ENCODE measurements at regions not wholly inside any gene's neighbourhood (a gene's known extent, or its start where the extent isn't known, plus 50 kb on each side); places are given as distances from the start of the nearest gene placed in this dataset.
"Not testable (repeated sequence)": the region's sequence is repeated elsewhere in the genome, so short reads cannot be mapped to it uniquely, and the experiment has no call there.

DNA sequence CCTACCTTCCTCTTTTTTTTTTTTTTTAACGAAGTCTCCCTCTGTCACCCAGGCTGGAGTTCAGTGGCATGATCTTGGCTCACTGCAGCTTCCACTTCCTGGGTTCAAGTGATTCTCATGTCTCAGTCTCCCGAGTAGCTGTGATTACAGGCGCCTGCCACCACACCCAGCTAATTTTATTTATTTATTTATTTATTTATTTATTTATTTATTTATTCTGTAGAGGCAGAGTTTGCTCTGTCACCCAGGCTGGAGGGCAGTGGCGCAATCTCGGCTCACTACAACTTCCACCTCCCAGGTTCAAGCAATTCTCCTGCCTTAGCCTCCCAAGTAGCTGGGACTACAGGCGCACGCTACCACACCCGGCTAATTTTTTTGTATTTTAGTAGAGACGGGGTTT is 66.0 kb upstream of the ELN start:
- CTCF ChIA-PET (ENCODE audit: low intra/inter-chr PET ratio, low total read pairs); H3K27me3 ChIP-seq (ENCODE audit: control insufficient read depth in 1 of 2, insufficient read depth in 2 of 2, low read length in 2 of 2); intact Hi-C loops (cut with micrococcal nuclease; ENCODE audit: unreplicated experiment); H2AFZ ChIP-seq (ENCODE audit: low read length); H3K4me3 ChIP-seq (replicated peaks in 1 of 3; ENCODE audit: insufficient read depth in 1 of 3, low read depth in 2 of 3, low read length in 3 of 3); DNase-seq (ENCODE audit: low spot score); H3K4me1 ChIP-seq (ENCODE audit: insufficient read depth, low read length); H3K36me3 ChIP-seq (replicated peaks in 1 of 2; ENCODE audit: control insufficient read depth in 1 of 2, insufficient read depth in 2 of 2, low read length in 2 of 2); H3K9ac ChIP-seq (ENCODE audit: insufficient read depth, low read depth, low read length); in situ Hi-C loops (cut with HindIII; ENCODE audit: extremely low pct_ligation_motif_present, low pct_unique_long_range_greater_than_20kb); H3K4me2 ChIP-seq (ENCODE audit: low read depth, low read length); H3K79me2 ChIP-seq (ENCODE audit: insufficient read depth, low read length); BruUV-seq (replicated peaks); FAIRE-seq; H4K20me1 ChIP-seq (ENCODE audit: insufficient read depth, low read length); POLR2A ChIA-PET; H3K27ac ChIP-seq (ENCODE audit: extremely low read length, insufficient read depth, low read length); ATAC-seq: not testable (repeated sequence)
- WGBS (ENCODE audit: low lambda C conversion rate): 69% methylated on average over 9 of the region's 9 CpGs
- peaks cover 15% of the 10 kb centered on the region for H3K9me3 ChIP-seq (ENCODE audit: low read length)

DNA sequence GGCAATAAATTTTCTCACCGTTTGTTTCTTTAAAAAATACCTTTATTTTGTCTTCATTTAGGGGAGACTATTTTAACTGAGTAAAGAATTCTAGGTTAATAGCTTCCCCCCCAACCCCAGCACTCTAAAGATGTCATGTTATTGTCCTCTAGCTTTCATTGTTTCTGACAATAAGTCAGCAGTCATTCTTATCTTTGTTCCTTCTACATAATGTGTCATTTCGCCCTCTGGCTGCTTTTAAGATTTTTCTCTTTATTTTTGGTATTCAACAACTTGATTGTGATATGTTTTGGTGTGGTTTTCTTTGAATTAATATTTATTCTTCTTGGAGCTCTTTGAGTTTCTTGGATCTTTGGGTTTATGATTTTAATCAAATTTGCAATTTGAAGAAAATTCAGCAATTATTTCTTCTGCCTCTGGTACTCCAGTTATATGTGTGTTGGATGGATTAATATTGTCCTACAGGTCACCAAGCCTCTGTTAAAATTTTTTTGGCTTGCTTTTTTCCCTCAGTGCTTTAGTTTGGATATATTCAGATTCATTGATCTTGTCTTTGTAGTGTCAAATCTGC is 64.6 kb upstream of the ELN start:
- Histone ChIP-seq H3K27ac (ENCODE audit: extremely low read length, insufficient read depth, low read length) (no peak overlapping the region), H3K4me2 (ENCODE audit: low read depth, low read length) (no peak overlapping the region), H3K9ac (ENCODE audit: insufficient read depth, low read depth, low read length) (no peak overlapping the region), H3K27me3 (ENCODE audit: control insufficient read depth in 1 of 2, insufficient read depth in 2 of 2, low read length in 2 of 2) (no peaks in the 10 kb centered on the region), H4K20me1 (ENCODE audit: insufficient read depth, low read length) (no peaks in the 10 kb centered on the region), H3K4me1 (ENCODE audit: insufficient read depth, low read length) (no peaks in the 10 kb centered on the region), H3K79me2 (ENCODE audit: insufficient read depth, low read length) (no peaks in the 10 kb centered on the region), H3K4me3 (replicated peaks in 1 of 3; ENCODE audit: insufficient read depth in 1 of 3, low read depth in 2 of 3, low read length in 3 of 3) (no peak overlapping the region), H3K36me3 (replicated peaks in 1 of 2; ENCODE audit: control insufficient read depth in 1 of 2, insufficient read depth in 2 of 2, low read length in 2 of 2) (no peaks in the 10 kb centered on the region), H3K9me3 (ENCODE audit: low read length) (peaks cover 15% of the 10 kb centered on the region), H2AFZ (ENCODE audit: low read length) (no peak overlapping the region)
- intact Hi-C loops (cut with micrococcal nuclease; ENCODE audit: unreplicated experiment): no loop called here
- DNase-seq (ENCODE audit: low spot score): no peak
- ChIA-PET POLR2A (no interaction called here), CTCF (ENCODE audit: low intra/inter-chr PET ratio, low total read pairs) (no interaction called here)
- TF ChIP-seq ZNF317 (CRISPR knock-in tag; IDR thresholded peaks at IDR 0.05) (peak; percentile 99), AHR (CRISPR knock-in tag; IDR thresholded peaks at IDR 0.05) (no peak), ZNF674 (CRISPR knock-in tag; IDR thresholded peaks at IDR 0.05; ENCODE audit: low read depth) (no peak), ZMAT3 (CRISPR knock-in tag; conservative IDR thresholded peaks at IDR 0.05) (no peak)
- TF ChIP-seq, protein P1, sequence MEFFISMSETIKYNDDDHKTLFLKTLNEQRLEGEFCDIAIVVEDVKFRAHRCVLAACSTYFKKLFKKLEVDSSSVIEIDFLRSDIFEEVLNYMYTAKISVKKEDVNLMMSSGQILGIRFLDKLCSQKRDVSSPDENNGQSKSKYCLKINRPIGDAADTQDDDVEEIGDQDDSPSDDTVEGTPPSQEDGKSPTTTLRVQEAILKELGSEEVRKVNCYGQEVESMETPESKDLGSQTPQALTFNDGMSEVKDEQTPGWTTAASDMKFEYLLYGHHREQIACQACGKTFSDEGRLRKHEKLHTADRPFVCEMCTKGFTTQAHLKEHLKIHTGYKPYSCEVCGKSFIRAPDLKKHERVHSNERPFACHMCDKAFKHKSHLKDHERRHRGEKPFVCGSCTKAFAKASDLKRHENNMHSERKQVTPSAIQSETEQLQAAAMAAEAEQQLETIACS (CRISPR knock-in tag; IDR thresholded peaks at IDR 0.05): no peak
- no peak for ATAC-seq
- in situ Hi-C loops (cut with HindIII; ENCODE audit: extremely low pct_ligation_motif_present, low pct_unique_long_range_greater_than_20kb): no loop called here
- 10% methylated on average over 2 of the region's 2 CpGs for WGBS (ENCODE audit: low lambda C conversion rate)
- no peak for FAIRE-seq
- BruUV-seq (replicated peaks): no TSS peak

Data from HepG2 (cell line).